Medulla oblongata (tissue), 1 donor: ENCODE measurements at regions not wholly inside any gene's neighbourhood (a gene's known extent, or its start where the extent isn't known, plus 50 kb on each side); places are given as distances from the start of the nearest gene placed in this dataset.
"Not testable (repeated sequence)": the region's sequence is repeated elsewhere in the genome, so short reads cannot be mapped to it uniquely, and the experiment has no call there.

Source experiments
- DNase-seq: peaks from one replicate; pipeline ENCODE4 v3.0.0-alpha.2; 2015; ENCODE audit errors: extremely low spot score

DNA sequence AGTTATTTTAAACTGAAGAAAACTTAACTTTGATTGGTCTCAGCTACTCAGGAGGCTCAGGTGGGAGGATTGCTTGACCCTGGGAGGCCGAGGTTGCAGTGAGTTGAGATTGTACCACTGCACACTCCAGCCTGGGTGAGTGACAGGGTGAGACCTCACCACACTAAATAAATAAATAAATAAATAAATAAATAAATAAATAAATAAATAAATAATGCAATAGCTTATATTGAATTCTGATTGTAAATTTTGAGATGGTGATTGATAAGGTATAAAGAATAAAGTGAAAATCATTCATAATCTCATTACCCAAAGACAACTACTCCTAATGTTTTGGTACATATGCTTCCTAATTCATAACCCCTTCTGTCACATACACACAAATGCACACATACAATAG is 58.1 kb downstream of the TUBA3C start:
- no peak for DNase-seq

- no peak for DNase-seq
Measured at GRCh38 chr13:19117913-19118739, 63.5 kb downstream of the TUBA3C start.

- not testable (repeated sequence) for DNase-seq
Measured at GRCh38 chr13:19109225-19109624, 72.4 kb downstream of the TUBA3C start.

DNA sequence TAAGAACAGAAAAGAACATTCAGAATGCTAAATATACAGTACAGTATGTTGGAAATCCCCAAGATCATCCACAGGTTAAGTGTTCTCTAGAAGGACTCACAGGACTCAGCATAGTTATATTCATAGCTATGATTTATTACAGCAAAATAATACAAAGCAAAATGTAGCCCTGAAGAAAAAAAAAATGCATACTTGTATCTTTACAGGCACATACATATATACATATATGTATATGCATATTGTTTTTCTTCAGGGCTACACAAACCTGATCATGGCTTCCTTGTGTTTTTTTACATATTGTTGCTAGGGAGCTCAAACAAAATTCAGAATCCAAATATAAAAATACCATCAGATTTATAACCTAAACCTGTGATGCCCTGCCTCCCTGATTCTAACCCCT is 78.5 kb downstream of the TUBA3C start:
- DNase-seq: no peak

DNA sequence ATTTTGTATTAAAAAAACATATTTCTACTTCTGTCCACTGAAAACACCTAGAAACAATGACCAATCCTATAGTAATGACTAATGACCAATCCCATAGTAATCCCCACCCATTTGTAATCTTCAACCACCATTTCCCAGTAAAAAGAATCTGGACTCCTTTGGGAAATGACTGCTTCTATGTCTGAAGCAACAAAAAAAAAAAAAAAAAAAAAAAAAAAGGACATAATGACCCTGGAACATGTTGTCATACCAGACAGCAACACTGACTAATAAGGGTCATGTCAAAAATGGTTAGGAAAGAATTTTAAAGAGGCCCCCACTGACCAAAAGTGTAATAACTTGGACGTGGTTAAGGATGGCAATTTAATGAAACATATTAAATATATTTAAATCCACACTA is 88.3 kb downstream of the TUBA3C start:
- no peak for DNase-seq

GRCh38 chr13:19090495-19090894 is 91.1 kb downstream of the TUBA3C start:
- no peak for DNase-seq

DNA sequence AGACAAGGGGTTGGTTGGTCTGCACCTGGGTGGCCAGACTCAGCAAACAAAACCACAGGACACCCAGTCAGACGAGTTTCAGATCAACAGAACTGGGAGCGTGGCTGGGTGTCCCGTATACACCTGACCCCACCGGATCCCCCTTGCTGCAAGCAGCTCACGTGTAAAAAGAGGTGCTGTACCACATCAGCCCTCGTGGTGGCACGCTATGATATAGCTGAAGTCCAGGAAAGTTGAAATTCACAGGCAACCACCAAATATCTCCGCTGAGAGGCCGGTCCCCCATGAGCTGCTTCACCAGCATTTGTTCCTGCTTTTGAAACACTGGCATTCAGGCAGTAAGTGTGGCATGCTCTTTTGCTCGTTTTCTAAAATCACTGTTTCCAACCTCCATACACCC is 92.3 kb downstream of the TUBA3C start:
- DNase-seq: no peak

DNA sequence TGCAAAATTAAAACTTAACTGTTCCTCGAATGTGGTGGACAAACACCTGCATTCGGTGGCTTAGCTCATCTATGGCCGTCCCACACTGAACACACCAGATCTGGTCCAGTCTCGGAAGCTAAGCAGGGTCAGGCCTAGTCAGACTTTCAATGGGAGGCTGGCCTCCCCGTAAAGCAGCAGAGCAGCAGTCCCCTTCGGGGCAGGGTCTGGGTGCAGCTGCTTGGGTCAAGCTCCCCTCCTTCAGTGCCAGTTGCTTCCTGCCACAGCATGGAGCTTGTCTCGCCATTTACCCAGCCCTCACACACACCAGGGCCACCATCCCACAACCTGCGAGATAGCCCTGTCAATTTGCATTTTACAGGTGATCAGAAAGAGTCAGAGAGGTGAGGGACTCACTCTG is 93.2 kb downstream of the TUBA3C start:
- no peak for DNase-seq

DNA sequence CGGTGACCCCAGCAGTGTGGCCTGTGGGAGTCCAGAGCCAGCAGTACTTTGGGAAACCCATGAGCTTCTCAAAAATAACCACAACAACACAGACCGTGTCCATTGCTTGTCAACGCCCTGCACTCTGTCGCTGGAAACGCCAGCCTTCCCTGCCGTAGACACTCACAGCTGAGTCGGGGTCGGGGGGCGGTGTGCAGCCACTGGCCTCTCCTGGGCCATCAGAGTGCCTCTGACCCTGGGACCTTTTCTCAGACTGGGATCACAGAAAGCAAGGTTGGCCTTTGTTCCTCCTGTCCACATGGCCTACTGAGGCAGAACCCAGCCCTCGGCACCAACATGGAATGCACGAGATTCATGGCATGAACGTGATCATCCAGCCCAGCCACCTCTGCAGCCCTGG is 95.7 kb downstream of the TUBA3C start:
- no peak for DNase-seq

GRCh38 chr13:19085258-19085657 is 96.4 kb downstream of the TUBA3C start:
- no peak for DNase-seq

GRCh38 chr13:19083340-19083739 is 98.3 kb downstream of the TUBA3C start:
- DNase-seq: no peak

GRCh38 chr13:19075418-19075817 is 106.2 kb downstream of the TUBA3C start:
- no peak for DNase-seq

DNA sequence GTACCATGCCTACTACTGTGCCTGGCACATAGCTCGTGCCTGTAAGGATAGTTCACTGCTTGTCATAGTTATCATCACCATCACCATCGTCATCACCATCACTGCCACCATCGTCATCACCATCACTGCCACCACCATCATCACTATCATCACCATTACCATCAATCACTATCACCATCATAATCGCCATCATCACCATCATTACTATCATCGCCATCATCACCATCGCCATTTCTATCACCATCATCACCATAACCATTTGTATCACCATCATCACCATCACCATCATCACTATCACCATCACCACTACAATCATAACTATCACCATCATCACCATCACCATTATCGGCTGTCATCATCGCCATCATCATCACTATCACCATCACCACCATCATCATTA is 107.1 kb downstream of the TUBA3C start:
- no peak for DNase-seq

- DNase-seq: not testable (repeated sequence)
Measured at GRCh38 chr13:19074106-19074505, 107.5 kb downstream of the TUBA3C start.

DNA sequence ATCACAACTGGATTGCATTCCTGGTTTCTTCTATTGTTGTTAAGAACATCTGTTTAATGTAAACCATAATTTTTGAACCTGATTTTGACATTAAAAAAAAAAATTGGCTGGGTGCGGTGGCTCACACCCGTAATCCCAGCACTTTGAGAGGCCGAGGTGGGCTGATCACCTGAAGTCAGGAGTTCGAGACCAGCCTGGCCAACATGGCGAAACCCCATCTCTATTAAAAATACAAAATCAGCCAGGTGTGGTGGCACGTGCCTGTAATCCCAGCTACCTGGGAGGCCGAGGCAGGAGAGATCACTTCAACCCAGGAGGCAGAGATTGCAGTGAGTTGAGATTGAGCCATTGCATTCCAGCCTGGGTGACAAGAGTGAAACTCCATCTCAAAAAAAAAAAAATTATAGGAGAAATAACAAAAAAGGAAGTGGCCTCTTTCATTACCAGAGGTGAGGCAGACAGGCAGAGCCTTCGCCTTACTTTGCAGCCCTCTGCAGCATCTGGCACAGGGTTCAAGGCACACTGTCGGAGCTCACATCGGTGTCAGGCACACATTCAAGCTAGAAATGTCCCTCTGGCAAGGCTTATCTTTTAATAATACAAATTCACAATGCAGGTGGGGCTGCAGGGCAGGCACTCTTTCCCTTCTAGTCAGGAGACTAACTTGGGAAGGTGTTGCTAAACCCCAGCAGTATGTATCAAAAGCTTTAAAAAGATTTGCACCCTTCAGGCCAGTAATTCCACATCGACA is 108.5 kb downstream of the TUBA3C start:
- not testable (repeated sequence) for DNase-seq

DNA sequence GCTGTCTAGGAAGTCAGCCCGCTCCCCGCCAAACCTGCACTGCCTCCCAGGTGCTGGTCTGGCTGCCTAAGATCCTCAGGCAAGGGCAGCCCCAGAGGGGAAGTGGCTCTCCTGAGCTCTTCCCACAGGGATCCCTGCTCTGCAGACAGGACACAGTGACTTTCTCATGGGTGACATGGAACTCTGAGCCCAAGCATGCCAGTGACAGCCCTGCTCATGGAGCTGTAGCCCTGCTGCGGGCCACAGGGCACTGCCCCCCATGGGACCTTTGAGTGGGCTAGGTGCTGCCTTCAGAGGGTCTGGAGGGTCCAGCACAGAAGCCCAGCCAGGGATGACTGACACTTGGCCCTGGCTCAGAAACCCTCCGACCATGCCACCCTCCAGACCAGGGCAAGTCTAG is 109.1 kb downstream of the TUBA3C start:
- no peak for DNase-seq

GRCh38 chr13:19071161-19071936 is 110.3 kb downstream of the TUBA3C start:
- no peak for DNase-seq

- no peak for DNase-seq
Measured at GRCh38 chr13:19070398-19070735, 111.3 kb downstream of the TUBA3C start.

DNA sequence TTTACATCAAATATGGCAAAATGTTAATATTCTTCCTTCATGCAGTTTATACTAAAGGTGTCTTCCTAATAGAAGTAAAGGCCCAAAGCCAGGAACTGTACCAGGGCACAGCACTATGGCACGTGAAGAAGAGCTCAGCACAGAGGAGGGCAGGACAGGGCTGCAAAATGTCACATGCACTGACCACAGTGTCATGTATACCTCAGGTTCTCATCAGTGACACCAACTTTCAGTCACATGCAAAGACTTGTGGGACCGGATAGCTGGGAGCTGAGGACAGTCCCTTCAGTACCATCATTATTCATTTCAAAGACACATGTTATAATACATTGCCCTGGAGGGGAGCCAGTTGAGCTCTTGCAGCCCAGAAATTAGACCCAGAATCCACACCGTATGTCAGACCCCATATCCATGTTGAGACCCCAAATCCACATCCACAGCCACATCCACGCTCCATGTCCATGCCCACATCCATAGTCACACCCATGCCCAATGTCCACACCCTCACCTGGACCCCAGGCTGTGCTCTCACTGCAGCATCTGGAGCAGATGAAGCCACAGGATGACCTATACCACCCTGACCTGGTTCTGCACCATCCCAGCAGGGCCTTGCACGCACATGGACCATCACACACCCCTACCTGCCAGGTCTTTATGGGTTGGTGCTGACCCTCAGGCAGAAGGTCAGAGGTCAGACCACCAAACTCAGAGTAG is 111.8 kb downstream of the TUBA3C start:
- no peak for DNase-seq

GRCh38 chr13:19068691-19069090 is 112.9 kb downstream of the TUBA3C start:
- no peak for DNase-seq

DNA sequence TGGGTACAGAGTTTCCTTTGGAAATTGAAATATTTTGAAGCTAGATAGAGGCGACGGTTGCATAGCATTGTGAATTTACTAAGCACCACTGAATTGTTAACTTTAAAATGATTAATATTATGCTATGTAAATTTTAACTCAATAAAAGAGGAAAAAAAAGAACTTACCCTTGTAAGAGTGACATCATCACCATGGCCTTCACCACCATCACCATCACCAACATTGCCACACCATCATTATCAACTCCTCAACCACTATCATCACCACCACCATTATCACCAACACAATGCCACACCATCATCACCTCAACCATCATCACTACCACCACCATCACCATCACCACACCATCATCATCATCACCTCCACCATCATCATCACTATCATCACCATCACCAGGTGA is 113.9 kb downstream of the TUBA3C start:
- DNase-seq: no peak

GRCh38 chr13:19062801-19063200 is 118.8 kb downstream of the TUBA3C start:
- DNase-seq: no peak
